Ureter (tissue), 1 donor: ENCODE measurements at regions not wholly inside any gene's neighbourhood (a gene's known extent, or its start where the extent isn't known, plus 50 kb on each side); places are given as distances from the start of the nearest gene placed in this dataset.

Experiments used
- DNase-seq: peaks from one replicate; pipeline ENCODE4 v3.0.0-alpha.2; 2020; ENCODE audit warnings: low spot score
- donor health status: DM: yes; HTN: yes; CAD: no.

- no peak for DNase-seq
These were observed 139.9 kb upstream of the C14orf180 start for GRCh38 chr14:104439625-104440024.

- no peak for DNase-seq
These were observed 139.1 kb upstream of the C14orf180 start for GRCh38 chr14:104440297-104440956.

- DNase-seq: no peak
These were observed 138.1 kb upstream of the C14orf180 start for GRCh38 chr14:104441275-104442106.

GRCh38 chr14:104442107-104442551 is 137.4 kb upstream of the C14orf180 start:
- no peak for DNase-seq

- no peak for DNase-seq
These were observed 136.8 kb upstream of the C14orf180 start for GRCh38 chr14:104442631-104443390.

- no peak for DNase-seq
These were observed 136.0 kb upstream of the C14orf180 start for GRCh38 chr14:104443391-104444158.

GRCh38 chr14:104444159-104445030 is 135.2 kb upstream of the C14orf180 start:
- DNase-seq: no peak

GRCh38 chr14:104445086-104445485 is 134.5 kb upstream of the C14orf180 start:
- DNase-seq: no peak

GRCh38 chr14:104445832-104446381 is 133.7 kb upstream of the C14orf180 start:
- no peak for DNase-seq

GRCh38 chr14:104446611-104447010 is 133.0 kb upstream of the C14orf180 start:
- no peak for DNase-seq

GRCh38 chr14:104447750-104448149 is 131.8 kb upstream of the C14orf180 start:
- no peak for DNase-seq

- no peak for DNase-seq
These were observed 131.2 kb upstream of the C14orf180 start for GRCh38 chr14:104448321-104448720.

- no peak for DNase-seq
These were observed 130.8 kb upstream of the C14orf180 start for GRCh38 chr14:104448721-104449120.

GRCh38 chr14:104450811-104451401 is 128.7 kb upstream of the C14orf180 start:
- no peak for DNase-seq

- DNase-seq: no peak
These were observed 128.1 kb upstream of the C14orf180 start for GRCh38 chr14:104451474-104451873.

- DNase-seq: no peak
These were observed 120.7 kb upstream of the C14orf180 start for GRCh38 chr14:104458845-104459244.

GRCh38 chr14:104460791-104461651 is 118.5 kb upstream of the C14orf180 start:
- DNase-seq: no peak

GRCh38 chr14:104461676-104462449 is 117.7 kb upstream of the C14orf180 start:
- DNase-seq: no peak
